ENCODE measurements at regions not wholly inside any gene's neighbourhood (a gene's known extent, or its start where the extent isn't known, plus 50 kb on each side); places are given as distances from the start of the nearest gene placed in this dataset.

DNA sequence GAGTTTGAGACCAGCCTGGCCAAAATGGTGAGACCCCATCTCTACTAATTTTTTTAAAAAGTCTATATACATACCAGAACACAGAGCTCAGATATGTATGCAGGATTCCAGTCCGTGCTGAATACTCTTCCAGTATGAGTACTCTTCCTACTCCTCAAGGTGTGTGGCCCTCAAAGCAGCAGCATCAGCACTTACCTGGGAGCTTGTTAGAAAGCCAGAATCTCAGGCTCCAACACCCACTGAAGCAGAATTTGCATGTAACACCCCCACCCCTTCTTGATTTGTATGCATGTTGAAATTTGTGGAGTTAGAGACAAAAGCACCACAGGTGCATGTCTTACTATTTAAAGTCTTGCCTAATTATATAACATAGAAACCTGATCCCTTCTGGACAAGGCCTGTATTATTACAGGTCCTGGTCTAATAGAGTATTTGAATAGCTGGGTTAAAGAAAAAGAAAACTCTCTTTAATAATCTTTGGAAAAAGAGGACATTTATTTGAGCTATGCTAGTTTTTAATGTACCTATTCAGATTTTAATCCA, 50.3 kb upstream of the NFE2L2 start:
- no peak for FAIRE-seq
- no peaks in the 10 kb centered on the region for H3K79me2 ChIP-seq (ENCODE audit: control insufficient read depth, insufficient read depth, low read length)
- H3K27ac ChIP-seq (ENCODE audit: insufficient read depth, low read depth, low read length), result no peak overlapping the region
- H3K9ac ChIP-seq (replicated peaks; ENCODE audit: extremely low read depth, insufficient read depth, low read length), result no peak overlapping the region
- ChIA-PET POLR2A (no interaction called here), CTCF (interaction anchor here (1.0 to 3.4 kb wide), 5 partner anchors 19 to 500 kb away, joined by 3 to 10 read pairs (median 3); no protein-coding TSS in a partner anchor)
- BruUV-seq (replicated peaks), result no TSS peak
- no peaks in the 10 kb centered on the region for H3K27me3 ChIP-seq (ENCODE audit: control insufficient read depth in 2 of 2, insufficient read depth in 2 of 2, low read length in 2 of 2)
- intact Hi-C loops (cut with micrococcal nuclease), result no loop called here
- no peaks in the 10 kb centered on the region for H3K4me1 ChIP-seq (ENCODE audit: control insufficient read depth, extremely low read depth, insufficient read depth, low read length)
- H3K4me3 ChIP-seq (replicated peaks in 1 of 3; ENCODE audit: insufficient read depth in 1 of 3, low read depth in 1 of 3, low read length in 3 of 3), result no peak overlapping the region
- no peaks in the 10 kb centered on the region for H3K36me3 ChIP-seq (ENCODE audit: control insufficient read depth in 2 of 2, extremely low read depth in 1 of 2, insufficient read depth in 2 of 2, low read length in 2 of 2)
- H3K9me3 ChIP-seq (replicated peaks; ENCODE audit: control insufficient read depth, insufficient read depth, low read length), result no peaks in the 10 kb centered on the region
- no peak overlapping the region for H2AFZ ChIP-seq (ENCODE audit: low read depth, low read length)
- no peak for TF ChIP-seq MYC (IDR thresholded peaks at IDR 0.05; ENCODE audit: low read depth, low read length)
- TF ChIP-seq JUN (IDR thresholded peaks at IDR 0.05; ENCODE audit: borderline replicate concordance, insufficient read depth, insufficient read length, low read depth), result no peak
- no peak for TF ChIP-seq POLR2AphosphoS5 (IDR thresholded peaks at IDR 0.05; ENCODE audit: insufficient read depth, low read depth, low read length)
- TF ChIP-seq, protein P1, sequence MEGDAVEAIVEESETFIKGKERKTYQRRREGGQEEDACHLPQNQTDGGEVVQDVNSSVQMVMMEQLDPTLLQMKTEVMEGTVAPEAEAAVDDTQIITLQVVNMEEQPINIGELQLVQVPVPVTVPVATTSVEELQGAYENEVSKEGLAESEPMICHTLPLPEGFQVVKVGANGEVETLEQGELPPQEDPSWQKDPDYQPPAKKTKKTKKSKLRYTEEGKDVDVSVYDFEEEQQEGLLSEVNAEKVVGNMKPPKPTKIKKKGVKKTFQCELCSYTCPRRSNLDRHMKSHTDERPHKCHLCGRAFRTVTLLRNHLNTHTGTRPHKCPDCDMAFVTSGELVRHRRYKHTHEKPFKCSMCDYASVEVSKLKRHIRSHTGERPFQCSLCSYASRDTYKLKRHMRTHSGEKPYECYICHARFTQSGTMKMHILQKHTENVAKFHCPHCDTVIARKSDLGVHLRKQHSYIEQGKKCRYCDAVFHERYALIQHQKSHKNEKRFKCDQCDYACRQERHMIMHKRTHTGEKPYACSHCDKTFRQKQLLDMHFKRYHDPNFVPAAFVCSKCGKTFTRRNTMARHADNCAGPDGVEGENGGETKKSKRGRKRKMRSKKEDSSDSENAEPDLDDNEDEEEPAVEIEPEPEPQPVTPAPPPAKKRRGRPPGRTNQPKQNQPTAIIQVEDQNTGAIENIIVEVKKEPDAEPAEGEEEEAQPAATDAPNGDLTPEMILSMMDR (IDR thresholded peaks at IDR 0.05; ENCODE audit: extremely low read depth in 1 of 2, insufficient read depth in 1 of 2, low read depth in 1 of 2, low read length in 2 of 2), result no peak
- TF ChIP-seq GATA2 (IDR thresholded peaks at IDR 0.05; ENCODE audit: insufficient read depth, insufficient read length, low read depth, low read length), result no peak
- TF ChIP-seq, protein P2, sequence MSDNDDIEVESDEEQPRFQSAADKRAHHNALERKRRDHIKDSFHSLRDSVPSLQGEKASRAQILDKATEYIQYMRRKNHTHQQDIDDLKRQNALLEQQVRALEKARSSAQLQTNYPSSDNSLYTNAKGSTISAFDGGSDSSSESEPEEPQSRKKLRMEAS (IDR thresholded peaks at IDR 0.05; ENCODE audit: insufficient read depth, insufficient read length), result no peak
- TF ChIP-seq POLR2A (IDR thresholded peaks at IDR 0.05; ENCODE audit: low read depth, low read length), result no peak
- no peak for TF ChIP-seq EZH2 (IDR thresholded peaks at IDR 0.05; ENCODE audit: borderline replicate concordance, low read depth, low read length, severe bottlenecking)
- no peak for TF ChIP-seq FOS (IDR thresholded peaks at IDR 0.05; ENCODE audit: borderline replicate concordance, insufficient read depth, low read length)
- H3K9me1 ChIP-seq (replicated peaks; ENCODE audit: control insufficient read depth, extremely low read depth, insufficient read depth, low read length), result no peaks in the 10 kb centered on the region
- dilution Hi-C loops (cut with MboI; ENCODE audit: extremely low pct_ligation_motif_present, low sequenced_read_pairs), result no loop called here
- no peak overlapping the region for H3K4me2 ChIP-seq (ENCODE audit: insufficient read depth, low read length)
- no peak for DNase-seq (ENCODE audit: low read depth, low spot score)
- no peaks in the 10 kb centered on the region for H4K20me1 ChIP-seq (replicated peaks; ENCODE audit: control insufficient read depth, extremely low read depth, insufficient read depth, low read length)

Measured in endothelial cell of umbilical vein (primary cell).